Spleen (tissue), 7 donors: ENCODE measurements at regions not wholly inside any gene's neighbourhood (a gene's known extent, or its start where the extent isn't known, plus 50 kb on each side); places are given as distances from the start of the nearest gene placed in this dataset.

Source experiments
- POLR2A ChIP-seq, 3 donors: fragments of 450-650 bp; IDR thresholded peaks; one replicate each; pipeline ENCODE4 v1.5.1; 2017; ENCODE audit warnings: antibody characterized with exemption in 3 of 3, mild to moderate bottlenecking in 1 of 3
- POLR2AphosphoS5 ChIP-seq, 3 donors: sonication (generic); formaldehyde crosslinking; IDR thresholded peaks; one replicate each; pipeline ENCODE4 v1.5.1; 2017; ENCODE audit warnings: antibody characterized with exemption in 3 of 3
- TF ChIP-seq, protein P1 (sequence below), 11 experiments: fragments of 200-600 bp in 7 of 11; fragments of 450-650 bp in 4 of 11; sonication (generic) in 4 of 11; IDR thresholded peaks in 8 of 11; conservative IDR thresholded peaks in 3 of 11; 1 replicate in 7 of 11; 2 replicates in 4 of 11; pipeline versions ENCODE4 v1.4.0 to v1.8.0; 2016 to 2021; ENCODE audit warnings: antibody characterized with exemption in 11 of 11, inconsistent platforms in 4 of 11, mild to moderate bottlenecking in 1 of 11
- donor health status: DM: no; HTN: no; CAD: no; lungs with moderate emphysema.
- donor health status: DM: no; HTN: no; CAD: no.
- donor health status: DM: no; HTN: no; CAD: no.

DNA sequence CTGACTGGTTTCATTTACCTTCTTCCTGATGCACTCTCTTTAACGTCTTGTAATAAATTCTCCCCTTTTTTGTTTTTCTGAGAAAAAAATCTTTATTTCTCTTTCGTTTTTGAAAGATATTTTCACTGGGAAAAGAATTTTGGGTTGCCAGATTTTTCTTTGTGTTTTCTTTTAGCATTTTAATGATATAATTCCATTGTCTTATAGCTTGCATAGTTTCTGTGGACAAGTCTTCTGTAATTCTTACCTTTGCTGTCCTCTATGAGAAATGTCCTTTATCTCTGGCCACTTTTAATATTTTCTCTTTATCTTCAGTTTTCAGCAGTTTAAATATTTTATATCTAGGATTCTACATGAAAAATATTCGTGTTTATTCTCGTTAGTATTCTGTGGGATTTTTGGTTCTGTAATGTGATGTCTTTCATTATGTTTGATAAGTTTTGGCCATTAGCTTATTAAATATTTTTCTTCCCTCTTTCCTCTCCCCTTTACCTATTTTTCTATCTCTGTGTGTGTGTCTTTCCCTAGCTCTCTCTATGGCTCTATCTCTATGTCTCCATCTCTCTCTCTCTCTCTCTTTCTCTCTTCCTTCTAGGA, 236.5 kb downstream of the C16orf95 start:
- TF ChIP-seq POLR2A (IDR thresholded peaks at IDR 0.05): no peak
- TF ChIP-seq, protein P1, sequence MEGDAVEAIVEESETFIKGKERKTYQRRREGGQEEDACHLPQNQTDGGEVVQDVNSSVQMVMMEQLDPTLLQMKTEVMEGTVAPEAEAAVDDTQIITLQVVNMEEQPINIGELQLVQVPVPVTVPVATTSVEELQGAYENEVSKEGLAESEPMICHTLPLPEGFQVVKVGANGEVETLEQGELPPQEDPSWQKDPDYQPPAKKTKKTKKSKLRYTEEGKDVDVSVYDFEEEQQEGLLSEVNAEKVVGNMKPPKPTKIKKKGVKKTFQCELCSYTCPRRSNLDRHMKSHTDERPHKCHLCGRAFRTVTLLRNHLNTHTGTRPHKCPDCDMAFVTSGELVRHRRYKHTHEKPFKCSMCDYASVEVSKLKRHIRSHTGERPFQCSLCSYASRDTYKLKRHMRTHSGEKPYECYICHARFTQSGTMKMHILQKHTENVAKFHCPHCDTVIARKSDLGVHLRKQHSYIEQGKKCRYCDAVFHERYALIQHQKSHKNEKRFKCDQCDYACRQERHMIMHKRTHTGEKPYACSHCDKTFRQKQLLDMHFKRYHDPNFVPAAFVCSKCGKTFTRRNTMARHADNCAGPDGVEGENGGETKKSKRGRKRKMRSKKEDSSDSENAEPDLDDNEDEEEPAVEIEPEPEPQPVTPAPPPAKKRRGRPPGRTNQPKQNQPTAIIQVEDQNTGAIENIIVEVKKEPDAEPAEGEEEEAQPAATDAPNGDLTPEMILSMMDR (IDR thresholded peaks at IDR 0.05 in 8 of 11, conservative IDR thresholded peaks at IDR 0.05 in 3 of 11): no peak
- no peak for TF ChIP-seq POLR2AphosphoS5 (IDR thresholded peaks at IDR 0.05)
